ENCODE measurements at regions not wholly inside any gene's neighbourhood (a gene's known extent, or its start where the extent isn't known, plus 50 kb on each side); places are given as distances from the start of the nearest gene placed in this dataset.

DNA sequence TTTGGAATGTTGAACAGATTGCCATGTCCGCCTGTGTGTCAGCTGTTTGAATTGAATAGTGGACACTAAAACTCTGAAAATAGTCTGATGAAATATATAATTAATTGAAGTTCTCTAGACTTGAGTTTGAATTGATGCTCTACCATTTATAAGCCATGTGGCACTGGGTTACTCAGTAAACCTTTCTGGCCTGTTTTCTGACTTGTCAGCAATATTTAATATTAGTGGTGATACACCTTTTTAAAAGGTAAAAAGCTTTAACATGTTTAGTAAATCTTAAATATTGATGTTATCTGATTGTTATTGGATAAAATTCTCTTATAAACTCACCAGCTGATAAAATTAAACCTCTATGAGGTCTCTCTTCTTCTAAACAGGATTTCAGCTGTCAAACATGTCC lies 695.4 kb upstream of the HS3ST1 start:
- in situ Hi-C loops (cut with HindIII; ENCODE audit: extremely low pct_ligation_motif_present, low pct_unique_long_range_greater_than_20kb) (no loop called here), intact Hi-C loops (cut with micrococcal nuclease; ENCODE audit: unreplicated experiment) (no loop called here)
- Histone ChIP-seq H3K4me3 (replicated peaks in 1 of 3; ENCODE audit: insufficient read depth in 1 of 3, low read depth in 2 of 3, low read length in 3 of 3) (no peak overlapping the region), H3K27ac (ENCODE audit: extremely low read length, insufficient read depth, low read length) (no peak overlapping the region), H3K27me3 (ENCODE audit: control insufficient read depth in 1 of 2, insufficient read depth in 2 of 2, low read length in 2 of 2) (no peaks in the 10 kb centered on the region), H3K4me1 (ENCODE audit: insufficient read depth, low read length) (no peaks in the 10 kb centered on the region), H3K9me3 (ENCODE audit: low read length) (peaks cover 93% of the 10 kb centered on the region), H4K20me1 (ENCODE audit: insufficient read depth, low read length) (no peaks in the 10 kb centered on the region), H3K36me3 (replicated peaks in 1 of 2; ENCODE audit: control insufficient read depth in 1 of 2, insufficient read depth in 2 of 2, low read length in 2 of 2) (no peaks in the 10 kb centered on the region), H2AFZ (ENCODE audit: low read length) (no peak overlapping the region), H3K4me2 (ENCODE audit: low read depth, low read length) (no peak overlapping the region), H3K79me2 (ENCODE audit: insufficient read depth, low read length) (no peaks in the 10 kb centered on the region), H3K9ac (ENCODE audit: insufficient read depth, low read depth, low read length) (no peak overlapping the region)
- 0% methylated on average over 1 of the region's 1 CpG for WGBS (ENCODE audit: low lambda C conversion rate)
- CTCF ChIA-PET (ENCODE audit: low intra/inter-chr PET ratio, low total read pairs) = no interaction called here
- POLR2A ChIA-PET = no interaction called here
- BruUV-seq (replicated peaks) = no TSS peak
- TF ChIP-seq CHCHD3 (CRISPR knock-in tag; IDR thresholded peaks at IDR 0.05) = no peak
- no peak for TF ChIP-seq HDAC2 (CRISPR knock-in tag; IDR thresholded peaks at IDR 0.05)
- peak; percentile 88 for TF ChIP-seq MAFF (IDR thresholded peaks at IDR 0.05; ENCODE audit: low read depth, low read length)
- no peak for TF ChIP-seq PLRG1 (conservative IDR thresholded peaks at IDR 0.05)
- no peak for TF ChIP-seq SYNCRIP (IDR thresholded peaks at IDR 0.05; ENCODE audit: insufficient read depth, low read depth, low read length)
- no peak for TF ChIP-seq ZNF510 (CRISPR knock-in tag; IDR thresholded peaks at IDR 0.05; ENCODE audit: low read depth)
- TF ChIP-seq, protein P1, sequence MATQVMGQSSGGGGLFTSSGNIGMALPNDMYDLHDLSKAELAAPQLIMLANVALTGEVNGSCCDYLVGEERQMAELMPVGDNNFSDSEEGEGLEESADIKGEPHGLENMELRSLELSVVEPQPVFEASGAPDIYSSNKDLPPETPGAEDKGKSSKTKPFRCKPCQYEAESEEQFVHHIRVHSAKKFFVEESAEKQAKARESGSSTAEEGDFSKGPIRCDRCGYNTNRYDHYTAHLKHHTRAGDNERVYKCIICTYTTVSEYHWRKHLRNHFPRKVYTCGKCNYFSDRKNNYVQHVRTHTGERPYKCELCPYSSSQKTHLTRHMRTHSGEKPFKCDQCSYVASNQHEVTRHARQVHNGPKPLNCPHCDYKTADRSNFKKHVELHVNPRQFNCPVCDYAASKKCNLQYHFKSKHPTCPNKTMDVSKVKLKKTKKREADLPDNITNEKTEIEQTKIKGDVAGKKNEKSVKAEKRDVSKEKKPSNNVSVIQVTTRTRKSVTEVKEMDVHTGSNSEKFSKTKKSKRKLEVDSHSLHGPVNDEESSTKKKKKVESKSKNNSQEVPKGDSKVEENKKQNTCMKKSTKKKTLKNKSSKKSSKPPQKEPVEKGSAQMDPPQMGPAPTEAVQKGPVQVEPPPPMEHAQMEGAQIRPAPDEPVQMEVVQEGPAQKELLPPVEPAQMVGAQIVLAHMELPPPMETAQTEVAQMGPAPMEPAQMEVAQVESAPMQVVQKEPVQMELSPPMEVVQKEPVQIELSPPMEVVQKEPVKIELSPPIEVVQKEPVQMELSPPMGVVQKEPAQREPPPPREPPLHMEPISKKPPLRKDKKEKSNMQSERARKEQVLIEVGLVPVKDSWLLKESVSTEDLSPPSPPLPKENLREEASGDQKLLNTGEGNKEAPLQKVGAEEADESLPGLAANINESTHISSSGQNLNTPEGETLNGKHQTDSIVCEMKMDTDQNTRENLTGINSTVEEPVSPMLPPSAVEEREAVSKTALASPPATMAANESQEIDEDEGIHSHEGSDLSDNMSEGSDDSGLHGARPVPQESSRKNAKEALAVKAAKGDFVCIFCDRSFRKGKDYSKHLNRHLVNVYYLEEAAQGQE (IDR thresholded peaks at IDR 0.05; ENCODE audit: borderline replicate concordance in 1 of 2, low read depth in 1 of 2, low read length in 2 of 2) = no peak
- peak; percentile 82 to 93 for TF ChIP-seq MAFK (conservative IDR thresholded peaks at IDR 0.05 in 1 of 2, IDR thresholded peaks at IDR 0.05 in 1 of 2; ENCODE audit: low read length in 2 of 2)
- TF ChIP-seq, protein P2, sequence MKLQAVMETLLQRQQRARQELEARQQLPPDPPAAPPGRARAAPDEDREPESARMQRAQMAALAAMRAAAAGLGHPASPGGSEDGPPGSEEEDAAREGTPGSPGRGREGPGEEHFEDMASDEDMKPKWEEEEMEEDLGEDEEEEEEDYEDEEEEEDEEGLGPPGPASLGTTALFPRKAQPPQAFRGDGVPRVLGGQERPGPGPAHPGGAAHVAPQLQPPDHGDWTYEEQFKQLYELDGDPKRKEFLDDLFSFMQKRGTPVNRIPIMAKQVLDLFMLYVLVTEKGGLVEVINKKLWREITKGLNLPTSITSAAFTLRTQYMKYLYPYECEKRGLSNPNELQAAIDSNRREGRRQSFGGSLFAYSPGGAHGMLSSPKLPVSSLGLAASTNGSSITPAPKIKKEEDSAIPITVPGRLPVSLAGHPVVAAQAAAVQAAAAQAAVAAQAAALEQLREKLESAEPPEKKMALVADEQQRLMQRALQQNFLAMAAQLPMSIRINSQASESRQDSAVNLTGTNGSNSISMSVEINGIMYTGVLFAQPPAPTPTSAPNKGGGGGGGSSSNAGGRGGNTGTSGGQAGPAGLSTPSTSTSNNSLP (IDR thresholded peaks at IDR 0.05; ENCODE audit: low read depth, low read length) = no peak
- TF ChIP-seq ZFYVE20 (CRISPR knock-in tag; IDR thresholded peaks at IDR 0.05; ENCODE audit: borderline replicate concordance, low read depth) = no peak
- no peak for TF ChIP-seq ZNF724P (CRISPR knock-in tag; IDR thresholded peaks at IDR 0.05; ENCODE audit: borderline replicate concordance)
- DNase-seq (ENCODE audit: low spot score) (no peak), ATAC-seq (no peak), FAIRE-seq (no peak)

Data from HepG2 (cell line).